ENCODE measurements at regions not wholly inside any gene's neighbourhood (a gene's known extent, or its start where the extent isn't known, plus 50 kb on each side); places are given as distances from the start of the nearest gene placed in this dataset.

GRCh38 chr4:148680884-148681283, 238.7 kb upstream of the NR3C2 start (continued):
- no peak for TF ChIP-seq BACH2 (CRISPR knock-in tag; IDR thresholded peaks at IDR 0.05; ENCODE audit: borderline replicate concordance)
- TF ChIP-seq ZNF565 (CRISPR knock-in tag; conservative IDR thresholded peaks at IDR 0.05; ENCODE audit: low read depth) = no peak
- TF ChIP-seq RARB (CRISPR knock-in tag; IDR thresholded peaks at IDR 0.05) = no peak
- no peak for TF ChIP-seq ESRRG (CRISPR knock-in tag; IDR thresholded peaks at IDR 0.05)
- TF ChIP-seq GLIS3 (CRISPR knock-in tag; IDR thresholded peaks at IDR 0.05) = no peak
- TF ChIP-seq ARNTL (CRISPR knock-in tag; IDR thresholded peaks at IDR 0.05; ENCODE audit: borderline replicate concordance, low read depth) = no peak
- no peak for TF ChIP-seq ZNF70 (CRISPR knock-in tag; IDR thresholded peaks at IDR 0.05)
- TF ChIP-seq ZFP30 (CRISPR knock-in tag; IDR thresholded peaks at IDR 0.05) = no peak
- no peak for TF ChIP-seq ZC3H10 (CRISPR knock-in tag; IDR thresholded peaks at IDR 0.05)
- no peak for TF ChIP-seq SNAI2 (CRISPR knock-in tag; IDR thresholded peaks at IDR 0.05)
- TF ChIP-seq, protein P1, sequence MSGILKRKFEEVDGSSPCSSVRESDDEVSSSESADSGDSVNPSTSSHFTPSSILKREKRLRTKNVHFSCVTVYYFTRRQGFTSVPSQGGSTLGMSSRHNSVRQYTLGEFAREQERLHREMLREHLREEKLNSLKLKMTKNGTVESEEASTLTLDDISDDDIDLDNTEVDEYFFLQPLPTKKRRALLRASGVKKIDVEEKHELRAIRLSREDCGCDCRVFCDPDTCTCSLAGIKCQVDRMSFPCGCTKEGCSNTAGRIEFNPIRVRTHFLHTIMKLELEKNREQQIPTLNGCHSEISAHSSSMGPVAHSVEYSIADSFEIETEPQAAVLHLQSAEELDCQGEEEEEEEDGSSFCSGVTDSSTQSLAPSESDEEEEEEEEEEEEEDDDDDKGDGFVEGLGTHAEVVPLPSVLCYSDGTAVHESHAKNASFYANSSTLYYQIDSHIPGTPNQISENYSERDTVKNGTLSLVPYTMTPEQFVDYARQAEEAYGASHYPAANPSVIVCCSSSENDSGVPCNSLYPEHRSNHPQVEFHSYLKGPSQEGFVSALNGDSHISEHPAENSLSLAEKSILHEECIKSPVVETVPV (CRISPR knock-in tag; IDR thresholded peaks at IDR 0.05) = no peak

DNA sequence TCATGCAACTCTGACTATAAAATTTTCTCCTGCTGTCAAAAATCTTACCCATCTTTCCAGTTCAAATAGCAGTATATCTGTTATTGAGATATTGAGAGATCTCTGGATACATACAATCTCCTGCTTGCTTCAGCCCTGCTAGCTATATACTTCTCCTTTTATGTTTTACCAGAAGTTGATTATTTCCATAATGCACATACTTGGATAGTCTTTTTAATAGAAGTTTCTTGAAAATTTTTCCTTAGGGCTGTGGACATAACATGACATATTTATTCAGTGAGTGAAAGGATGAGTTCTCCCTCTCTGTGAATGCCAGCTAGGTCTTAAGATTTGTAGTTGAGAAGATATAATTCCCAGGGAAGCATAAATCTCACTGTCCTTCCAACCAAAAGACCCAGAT, 234.1 kb upstream of the NR3C2 start:
- no peak for ATAC-seq

DNA sequence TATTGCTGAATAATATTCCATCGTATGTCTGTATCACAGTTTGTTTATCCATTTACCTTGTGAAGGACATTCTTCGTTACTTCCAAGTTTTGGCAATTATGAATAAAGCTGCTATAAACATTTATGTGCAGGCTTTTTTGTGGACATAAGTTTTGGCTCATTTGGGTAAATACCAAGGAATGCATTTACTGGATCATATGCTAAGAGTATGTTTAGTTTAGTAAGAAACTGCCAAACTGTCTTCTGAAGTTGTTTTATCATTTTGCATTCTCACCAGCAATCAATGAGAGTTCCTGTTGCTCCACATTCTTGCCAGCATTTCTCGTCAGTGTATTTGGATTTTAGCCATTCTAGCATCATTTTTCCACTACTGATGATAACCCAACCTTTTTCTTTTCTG, 232.7 kb upstream of the NR3C2 start:
- no peak for TF ChIP-seq ZNF8 (CRISPR knock-in tag; IDR thresholded peaks at IDR 0.05)
- TF ChIP-seq, protein P2, sequence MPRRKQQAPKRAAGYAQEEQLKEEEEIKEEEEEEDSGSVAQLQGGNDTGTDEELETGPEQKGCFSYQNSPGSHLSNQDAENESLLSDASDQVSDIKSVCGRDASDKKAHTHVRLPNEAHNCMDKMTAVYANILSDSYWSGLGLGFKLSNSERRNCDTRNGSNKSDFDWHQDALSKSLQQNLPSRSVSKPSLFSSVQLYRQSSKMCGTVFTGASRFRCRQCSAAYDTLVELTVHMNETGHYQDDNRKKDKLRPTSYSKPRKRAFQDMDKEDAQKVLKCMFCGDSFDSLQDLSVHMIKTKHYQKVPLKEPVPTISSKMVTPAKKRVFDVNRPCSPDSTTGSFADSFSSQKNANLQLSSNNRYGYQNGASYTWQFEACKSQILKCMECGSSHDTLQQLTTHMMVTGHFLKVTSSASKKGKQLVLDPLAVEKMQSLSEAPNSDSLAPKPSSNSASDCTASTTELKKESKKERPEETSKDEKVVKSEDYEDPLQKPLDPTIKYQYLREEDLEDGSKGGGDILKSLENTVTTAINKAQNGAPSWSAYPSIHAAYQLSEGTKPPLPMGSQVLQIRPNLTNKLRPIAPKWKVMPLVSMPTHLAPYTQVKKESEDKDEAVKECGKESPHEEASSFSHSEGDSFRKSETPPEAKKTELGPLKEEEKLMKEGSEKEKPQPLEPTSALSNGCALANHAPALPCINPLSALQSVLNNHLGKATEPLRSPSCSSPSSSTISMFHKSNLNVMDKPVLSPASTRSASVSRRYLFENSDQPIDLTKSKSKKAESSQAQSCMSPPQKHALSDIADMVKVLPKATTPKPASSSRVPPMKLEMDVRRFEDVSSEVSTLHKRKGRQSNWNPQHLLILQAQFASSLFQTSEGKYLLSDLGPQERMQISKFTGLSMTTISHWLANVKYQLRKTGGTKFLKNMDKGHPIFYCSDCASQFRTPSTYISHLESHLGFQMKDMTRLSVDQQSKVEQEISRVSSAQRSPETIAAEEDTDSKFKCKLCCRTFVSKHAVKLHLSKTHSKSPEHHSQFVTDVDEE (CRISPR knock-in tag; IDR thresholded peaks at IDR 0.05) = no peak
- no peak for TF ChIP-seq ZFP30 (CRISPR knock-in tag; IDR thresholded peaks at IDR 0.05)
- no peak for TF ChIP-seq OSR1 (CRISPR knock-in tag; IDR thresholded peaks at IDR 0.05)
- no peak for ATAC-seq

More for the DNA sequence above, 234.1 kb upstream of the NR3C2 start:
- TF ChIP-seq, protein P1 (CRISPR knock-in tag; IDR thresholded peaks at IDR 0.05) = no peak
- TF ChIP-seq CREB5 (CRISPR knock-in tag; IDR thresholded peaks at IDR 0.05; ENCODE audit: low read depth) (no peak), OSR1 (CRISPR knock-in tag; IDR thresholded peaks at IDR 0.05) (no peak)

DNA sequence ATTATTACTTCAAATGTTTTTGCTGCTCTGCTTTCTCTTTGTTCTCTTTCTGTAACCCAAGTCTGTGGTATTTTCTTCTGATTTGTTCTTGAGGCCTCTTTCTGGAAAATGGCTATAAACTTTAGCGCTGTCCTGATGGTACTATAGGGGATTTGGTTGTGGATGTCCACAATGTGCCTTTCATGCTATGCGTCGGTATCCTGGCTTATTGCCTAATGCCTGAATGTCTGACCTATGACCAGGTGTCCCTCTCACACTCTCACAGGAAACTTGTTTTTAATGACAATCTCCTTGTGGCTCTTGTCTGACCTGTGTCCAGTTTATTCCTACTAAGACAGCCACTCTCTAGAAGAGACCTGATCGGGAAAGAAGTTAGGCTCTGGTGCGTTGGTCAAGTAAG, 222.4 kb upstream of the NR3C2 start:
- no peak for TF ChIP-seq SNAI2 (CRISPR knock-in tag; IDR thresholded peaks at IDR 0.05)
- TF ChIP-seq ZNF70 (CRISPR knock-in tag; IDR thresholded peaks at IDR 0.05) = no peak
- TF ChIP-seq, protein P1 (CRISPR knock-in tag; IDR thresholded peaks at IDR 0.05) = no peak
- TF ChIP-seq OSR1 (CRISPR knock-in tag; IDR thresholded peaks at IDR 0.05) = no peak
- no peak for TF ChIP-seq CSDC2 (CRISPR knock-in tag; IDR thresholded peaks at IDR 0.05)
- no peak for TF ChIP-seq ZC3H10 (CRISPR knock-in tag; IDR thresholded peaks at IDR 0.05)
- TF ChIP-seq, protein P3, sequence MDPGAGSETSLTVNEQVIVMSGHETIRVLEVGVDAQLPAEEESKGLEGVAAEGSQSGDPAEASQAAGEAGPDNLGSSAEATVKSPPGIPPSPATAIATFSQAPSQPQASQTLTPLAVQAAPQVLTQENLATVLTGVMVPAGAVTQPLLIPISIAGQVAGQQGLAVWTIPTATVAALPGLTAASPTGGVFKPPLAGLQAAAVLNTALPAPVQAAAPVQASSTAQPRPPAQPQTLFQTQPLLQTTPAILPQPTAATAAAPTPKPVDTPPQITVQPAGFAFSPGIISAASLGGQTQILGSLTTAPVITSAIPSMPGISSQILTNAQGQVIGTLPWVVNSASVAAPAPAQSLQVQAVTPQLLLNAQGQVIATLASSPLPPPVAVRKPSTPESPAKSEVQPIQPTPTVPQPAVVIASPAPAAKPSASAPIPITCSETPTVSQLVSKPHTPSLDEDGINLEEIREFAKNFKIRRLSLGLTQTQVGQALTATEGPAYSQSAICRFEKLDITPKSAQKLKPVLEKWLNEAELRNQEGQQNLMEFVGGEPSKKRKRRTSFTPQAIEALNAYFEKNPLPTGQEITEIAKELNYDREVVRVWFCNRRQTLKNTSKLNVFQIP (CRISPR knock-in tag; IDR thresholded peaks at IDR 0.05; ENCODE audit: borderline replicate concordance, low read depth) = no peak
- no peak for TF ChIP-seq TCF4 (CRISPR knock-in tag; IDR thresholded peaks at IDR 0.05; ENCODE audit: borderline replicate concordance)
- TF ChIP-seq RARB (CRISPR knock-in tag; IDR thresholded peaks at IDR 0.05) = no peak
- no peak for TF ChIP-seq TOX (CRISPR knock-in tag; IDR thresholded peaks at IDR 0.05; ENCODE audit: borderline replicate concordance)
- TF ChIP-seq ZNF565 (CRISPR knock-in tag; conservative IDR thresholded peaks at IDR 0.05; ENCODE audit: low read depth) = no peak
- no peak for TF ChIP-seq PPARA (CRISPR knock-in tag; IDR thresholded peaks at IDR 0.05; ENCODE audit: borderline replicate concordance)
- TF ChIP-seq, protein P4, sequence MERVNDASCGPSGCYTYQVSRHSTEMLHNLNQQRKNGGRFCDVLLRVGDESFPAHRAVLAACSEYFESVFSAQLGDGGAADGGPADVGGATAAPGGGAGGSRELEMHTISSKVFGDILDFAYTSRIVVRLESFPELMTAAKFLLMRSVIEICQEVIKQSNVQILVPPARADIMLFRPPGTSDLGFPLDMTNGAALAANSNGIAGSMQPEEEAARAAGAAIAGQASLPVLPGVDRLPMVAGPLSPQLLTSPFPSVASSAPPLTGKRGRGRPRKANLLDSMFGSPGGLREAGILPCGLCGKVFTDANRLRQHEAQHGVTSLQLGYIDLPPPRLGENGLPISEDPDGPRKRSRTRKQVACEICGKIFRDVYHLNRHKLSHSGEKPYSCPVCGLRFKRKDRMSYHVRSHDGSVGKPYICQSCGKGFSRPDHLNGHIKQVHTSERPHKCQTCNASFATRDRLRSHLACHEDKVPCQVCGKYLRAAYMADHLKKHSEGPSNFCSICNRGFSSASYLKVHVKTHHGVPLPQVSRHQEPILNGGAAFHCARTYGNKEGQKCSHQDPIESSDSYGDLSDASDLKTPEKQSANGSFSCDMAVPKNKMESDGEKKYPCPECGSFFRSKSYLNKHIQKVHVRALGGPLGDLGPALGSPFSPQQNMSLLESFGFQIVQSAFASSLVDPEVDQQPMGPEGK (CRISPR knock-in tag; IDR thresholded peaks at IDR 0.05; ENCODE audit: borderline replicate concordance) = no peak
- no peak for TF ChIP-seq ISL1 (CRISPR knock-in tag; IDR thresholded peaks at IDR 0.05)
- no peak for TF ChIP-seq ZFP30 (CRISPR knock-in tag; IDR thresholded peaks at IDR 0.05)

More for the DNA sequence above, 222.4 kb upstream of the NR3C2 start:
- ATAC-seq = no peak
